Stimulated activated CD4-positive, alpha-beta T cell treated with anti-CD3 and anti-CD28 coated beads, Interleukin-15, amount 100 ng/mL, for 24 hours (primary cell): ENCODE measurements at regions not wholly inside any gene's neighbourhood (a gene's known extent, or its start where the extent isn't known, plus 50 kb on each side); places are given as distances from the start of the nearest gene placed in this dataset.

ENCODE experiments used
- DNase-seq: peaks from one replicate; pipeline ENCODE4 v3.0.0-alpha.2; 2020

DNA sequence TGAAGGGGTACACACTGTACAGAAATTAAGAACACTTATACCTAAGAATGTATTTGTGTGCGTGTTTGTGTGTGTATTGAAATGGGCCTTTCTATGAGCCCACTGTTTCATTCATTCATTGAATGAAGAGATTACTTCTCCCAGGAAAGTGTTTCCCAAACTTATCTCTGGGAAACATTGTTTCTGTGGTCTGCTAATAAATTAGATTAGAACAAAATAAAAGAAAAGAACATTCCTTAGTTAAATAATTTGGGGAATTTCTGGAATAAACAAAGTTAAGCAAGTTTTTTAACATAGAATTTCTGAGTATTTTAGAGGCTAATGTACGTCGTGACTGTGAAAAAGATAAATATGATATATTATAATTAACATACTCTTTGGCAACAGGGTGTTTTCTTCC, 402.4 kb upstream of the CDH11 start:
- DNase-seq: no peak

DNA sequence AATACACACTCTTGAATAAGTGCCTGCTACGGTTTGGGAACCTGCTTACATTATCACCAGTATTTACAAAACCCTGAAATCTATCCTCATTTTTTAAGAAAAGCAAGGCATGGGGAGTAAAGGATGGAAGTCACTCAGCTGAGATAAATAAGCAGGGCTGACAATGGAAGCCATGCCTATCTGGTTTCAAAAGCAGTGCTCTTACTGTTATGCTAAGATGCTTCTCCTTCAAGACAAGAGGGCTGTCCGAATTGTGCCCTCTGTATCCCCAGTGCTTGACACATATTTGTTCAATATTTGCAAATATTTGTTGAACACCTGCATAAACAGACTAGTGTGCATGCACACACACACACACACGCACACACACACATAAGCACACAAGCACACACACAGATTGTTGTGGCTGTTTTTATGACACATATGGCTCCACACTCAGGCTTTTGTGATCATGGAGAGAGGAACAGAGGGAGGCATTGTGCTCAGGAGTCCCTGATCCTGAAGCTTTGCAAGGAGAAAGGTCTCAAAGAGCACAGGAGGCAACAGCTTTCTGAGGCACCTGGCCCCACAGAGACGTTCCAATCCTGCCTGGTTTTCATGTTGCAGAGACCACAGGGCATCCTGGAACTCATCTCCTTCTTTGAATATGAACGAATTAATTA, 401.6 kb upstream of the CDH11 start:
- DNase-seq: no peak

DNA sequence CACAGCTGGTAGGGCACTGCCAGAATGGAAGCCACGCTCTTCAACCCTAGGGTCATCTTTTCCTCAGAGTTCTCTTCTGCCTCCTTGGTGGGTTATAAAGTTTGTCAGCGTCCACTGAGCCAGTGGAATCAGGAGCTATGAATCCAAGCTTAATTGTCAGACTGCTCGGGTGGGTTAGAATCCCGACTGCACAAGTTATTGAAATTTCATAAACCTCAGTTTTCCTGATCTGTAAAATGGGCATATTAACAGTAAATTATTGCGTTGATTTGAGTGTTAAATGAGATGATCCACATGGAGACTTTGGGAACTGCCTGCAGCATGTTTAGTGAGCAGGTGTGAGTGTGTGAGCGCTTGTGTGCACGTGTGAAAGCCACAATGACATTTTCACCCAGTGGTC, 400.5 kb upstream of the CDH11 start:
- DNase-seq: no peak

DNA sequence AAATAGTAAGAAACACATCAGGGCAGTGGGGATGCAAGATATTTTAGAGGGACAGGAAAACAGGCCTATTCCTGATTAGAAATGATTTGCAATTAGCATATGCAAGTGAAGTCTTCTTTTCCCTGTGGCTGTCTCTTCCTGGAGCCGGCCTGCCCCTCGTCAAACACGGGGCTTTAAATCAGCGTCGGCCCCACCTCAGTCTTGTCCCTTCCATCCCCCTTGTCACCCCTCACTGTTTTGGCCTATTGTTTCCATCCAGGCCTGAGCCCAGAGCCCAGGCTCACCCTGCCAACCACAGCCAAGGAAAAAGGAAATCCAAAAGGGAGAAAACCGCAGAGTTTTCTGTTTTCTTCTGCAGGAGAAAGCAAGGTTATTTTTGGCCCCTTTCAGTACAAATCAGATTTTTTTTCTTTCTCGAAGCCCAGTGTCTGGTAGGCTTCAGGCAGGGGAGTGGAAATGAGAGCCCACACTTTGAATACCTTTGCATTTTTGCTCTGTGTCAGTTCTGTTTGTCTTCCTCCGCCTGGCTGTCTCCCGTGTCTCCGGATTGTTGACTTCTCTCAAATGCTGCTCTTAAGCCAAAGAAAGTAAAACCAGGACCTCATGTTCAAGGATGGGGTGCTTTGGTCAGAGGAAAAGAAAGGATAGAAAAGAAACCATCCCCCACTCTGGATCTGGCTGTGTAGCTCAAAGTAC, 399.9 kb upstream of the CDH11 start:
- no peak for DNase-seq

DNA sequence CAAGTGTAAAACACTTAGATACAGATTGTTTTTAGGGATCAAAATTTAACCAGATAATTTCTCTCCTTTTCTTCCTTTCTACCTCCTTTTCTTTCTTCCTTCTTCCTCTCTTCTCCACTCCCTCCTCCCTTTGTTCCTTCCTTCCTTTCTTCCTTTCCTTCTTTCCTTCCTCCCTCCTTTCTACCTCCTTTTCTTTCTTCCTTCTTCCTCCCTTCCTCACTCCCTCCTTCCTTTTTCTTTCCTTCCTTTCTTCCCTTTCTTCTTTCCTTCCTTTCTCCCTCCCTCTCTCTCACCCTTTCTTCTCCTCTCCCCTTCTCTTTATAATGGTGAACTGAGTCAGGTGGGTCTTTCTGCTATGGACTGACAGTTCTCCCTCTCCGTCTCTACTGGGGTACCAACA, 397.5 kb upstream of the CDH11 start:
- no peak for DNase-seq

DNA sequence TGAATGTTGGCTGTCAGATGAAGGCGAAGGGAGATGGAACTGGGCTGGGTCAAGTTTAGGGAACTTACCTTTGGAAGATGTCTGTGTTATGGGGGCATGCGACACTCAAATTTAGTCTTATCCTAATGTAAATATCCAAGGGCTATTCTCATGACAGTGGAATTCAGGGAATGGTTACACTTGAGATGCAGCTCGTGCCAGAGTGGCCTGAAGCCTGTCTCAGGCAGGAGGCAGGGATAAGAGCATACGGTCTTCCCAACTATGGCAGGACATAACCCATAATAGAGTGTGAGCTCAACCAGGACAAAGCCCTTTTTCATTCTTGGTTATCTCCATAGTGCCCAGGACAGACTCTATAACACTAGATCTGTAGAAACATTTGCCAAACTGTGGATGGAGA, 393.3 kb upstream of the CDH11 start:
- no peak for DNase-seq

DNA sequence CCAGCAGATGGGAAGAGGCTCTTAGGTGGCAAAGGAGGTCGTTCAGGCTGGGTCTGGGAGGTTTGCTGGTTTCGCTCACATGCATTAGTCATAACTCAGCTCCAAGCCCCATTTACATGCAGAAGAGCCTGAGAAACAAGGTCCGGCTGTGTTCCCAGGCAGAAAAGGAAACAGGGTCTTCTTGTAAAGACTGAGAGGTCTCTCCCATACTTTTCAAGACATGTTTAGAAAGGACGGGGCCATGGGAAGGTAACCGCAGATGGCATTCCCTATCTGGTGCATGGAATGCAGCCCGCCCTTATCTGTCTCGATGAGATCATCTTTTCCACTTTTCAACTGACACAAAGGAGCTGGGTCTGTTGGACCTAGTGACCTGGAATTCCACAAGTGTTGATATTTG, 389.0 kb upstream of the CDH11 start:
- no peak for DNase-seq

DNA sequence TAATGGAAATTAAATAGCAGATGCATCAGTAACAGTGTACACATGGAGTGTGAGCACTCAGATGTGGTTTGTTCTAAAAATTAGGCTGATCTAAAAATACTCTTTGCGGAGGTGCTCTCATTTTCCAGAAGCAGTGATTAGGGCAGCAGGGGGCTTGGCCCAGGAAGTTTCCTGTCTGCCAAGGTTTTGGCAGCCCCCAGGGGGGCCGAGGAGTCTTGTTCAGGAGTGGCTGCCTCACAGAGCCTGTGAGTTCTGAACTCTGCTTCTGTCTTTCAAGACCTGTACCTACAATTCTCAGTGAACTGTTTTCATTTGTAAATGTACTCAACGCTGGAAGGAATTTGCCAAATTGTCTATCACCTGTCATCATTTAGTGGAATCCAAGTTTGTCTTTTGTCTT, 388.4 kb upstream of the CDH11 start:
- DNase-seq: no peak

DNA sequence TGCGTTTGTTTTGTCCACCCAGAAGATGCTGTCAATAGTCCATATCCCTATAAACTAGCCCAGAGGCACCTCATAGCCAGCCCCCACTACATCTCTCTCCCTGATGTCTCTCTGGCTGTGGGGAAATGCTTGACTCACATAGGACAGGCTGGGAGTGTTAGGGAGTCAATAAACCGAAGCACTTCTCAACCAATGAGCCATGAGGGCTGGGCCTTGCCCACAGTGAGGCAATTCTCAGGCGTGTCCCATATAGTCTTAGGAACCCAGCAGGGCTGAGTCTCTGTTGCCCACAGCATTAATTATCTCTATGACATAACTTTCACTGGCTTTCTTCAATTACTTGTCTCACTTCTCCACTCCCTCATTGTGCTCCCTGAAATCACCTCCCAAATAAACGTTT, 387.3 kb upstream of the CDH11 start:
- DNase-seq: no peak

DNA sequence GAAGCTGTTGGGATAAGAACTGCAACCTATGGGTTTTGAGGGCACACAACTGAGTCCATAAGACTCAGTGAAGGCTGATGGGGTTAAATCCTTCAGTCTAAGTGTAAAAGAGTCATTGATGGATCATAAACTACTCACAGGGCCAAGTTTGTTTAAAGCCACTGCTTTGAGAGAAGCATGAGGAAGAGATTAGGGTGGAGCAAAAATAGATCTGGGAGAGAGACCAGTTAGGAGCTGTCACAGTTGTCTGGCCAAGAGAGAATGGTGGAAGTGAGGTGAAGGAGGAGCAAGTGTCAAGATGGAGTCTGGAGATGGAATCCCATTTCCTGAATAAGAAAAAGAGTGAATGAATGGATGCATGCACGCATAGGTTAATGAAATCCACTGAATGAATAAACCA, 379.1 kb upstream of the CDH11 start:
- no peak for DNase-seq

DNA sequence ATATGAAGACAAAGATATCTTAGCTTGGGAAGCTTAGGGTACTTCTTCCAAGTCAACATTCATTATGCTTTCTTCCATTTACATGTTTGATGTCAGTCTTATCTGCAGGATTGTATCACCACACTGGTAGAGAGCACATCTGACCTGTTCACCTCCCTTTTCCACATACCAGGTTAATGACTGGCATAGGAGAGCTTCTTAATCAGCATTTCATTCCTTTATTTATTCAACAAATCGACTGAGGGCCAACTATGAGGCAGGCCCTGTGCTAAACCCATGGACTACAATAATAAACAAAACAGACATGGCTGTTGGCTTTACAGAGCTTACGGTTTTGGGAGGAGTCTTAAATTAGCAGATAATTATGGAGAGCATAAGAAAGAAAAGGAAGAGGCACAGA, 378.1 kb upstream of the CDH11 start:
- DNase-seq: no peak

DNA sequence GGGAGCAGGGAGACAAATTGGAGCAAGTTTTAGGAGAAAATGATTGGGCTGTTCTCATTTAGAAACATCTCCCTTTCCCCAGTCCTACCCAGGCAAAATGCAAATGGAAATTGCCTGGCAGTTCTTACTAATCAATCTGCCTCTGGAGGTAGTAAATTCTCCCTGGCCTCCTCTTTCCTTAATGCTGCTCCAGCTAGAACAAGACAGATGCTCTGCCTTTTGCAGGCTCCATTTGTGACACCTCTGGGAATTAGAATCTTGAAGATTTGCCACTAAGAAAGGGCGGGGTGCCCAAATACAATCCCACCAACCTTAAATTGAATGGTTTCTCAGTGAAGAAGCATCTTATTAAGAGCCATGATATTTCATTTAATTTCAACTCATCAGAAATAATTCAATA, 377.7 kb upstream of the CDH11 start:
- DNase-seq: no peak

DNA sequence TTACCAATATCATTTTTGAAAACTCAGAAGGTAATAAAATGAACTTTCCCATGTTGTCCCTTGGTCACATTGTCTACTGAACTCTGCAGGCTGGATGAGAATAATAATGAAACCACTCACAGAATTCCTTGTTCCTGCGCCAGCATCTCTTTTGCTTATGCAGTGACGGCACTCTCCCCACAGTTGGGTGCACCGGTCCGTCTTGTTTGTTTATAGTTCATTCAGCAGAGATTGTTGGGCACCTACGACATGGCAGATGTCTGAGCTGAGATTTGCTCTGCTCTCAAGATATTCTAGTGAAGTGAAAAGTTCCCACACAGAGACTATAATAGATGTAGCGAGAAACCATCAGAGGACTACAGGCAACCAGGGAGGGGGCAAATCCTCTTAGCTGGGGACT, 375.7 kb upstream of the CDH11 start:
- no peak for DNase-seq

DNA sequence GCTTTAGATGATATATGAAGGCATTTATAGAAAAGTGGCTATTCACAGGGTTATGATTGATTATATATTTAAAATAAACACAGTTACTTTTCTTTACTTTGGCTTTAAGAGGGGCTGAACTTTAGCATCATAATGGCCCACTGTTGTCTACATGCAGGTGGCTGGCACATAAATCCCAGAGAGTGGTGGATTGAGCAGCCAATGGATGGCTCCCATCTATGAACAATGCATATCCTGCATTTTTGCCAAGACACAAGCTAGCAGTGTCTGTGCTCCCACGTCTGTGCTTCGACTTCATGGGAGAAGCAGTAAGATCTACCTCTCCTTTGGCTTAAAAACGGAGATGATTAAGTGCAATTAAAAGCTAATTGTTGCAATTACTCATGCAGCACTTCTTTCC, 373.2 kb upstream of the CDH11 start:
- no peak for DNase-seq

DNA sequence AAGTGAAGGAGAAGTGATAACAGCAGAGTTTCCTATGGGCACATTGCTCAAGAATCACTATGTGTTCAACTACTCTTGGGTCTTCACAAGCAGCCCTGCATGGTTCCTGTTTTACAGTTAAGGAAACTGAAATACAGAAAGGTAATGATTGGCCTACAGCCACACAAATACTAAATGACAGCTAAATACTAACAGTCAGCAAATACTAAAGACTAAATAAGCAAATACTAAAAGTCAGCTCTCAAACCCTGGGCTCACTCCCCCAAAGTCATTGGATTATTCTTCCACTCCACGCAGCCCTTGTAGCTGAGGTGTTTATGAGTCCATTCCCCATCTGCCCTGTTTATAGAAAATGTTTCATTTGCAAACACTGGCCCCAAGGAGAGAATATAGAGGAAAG, 372.7 kb upstream of the CDH11 start:
- DNase-seq: no peak

DNA sequence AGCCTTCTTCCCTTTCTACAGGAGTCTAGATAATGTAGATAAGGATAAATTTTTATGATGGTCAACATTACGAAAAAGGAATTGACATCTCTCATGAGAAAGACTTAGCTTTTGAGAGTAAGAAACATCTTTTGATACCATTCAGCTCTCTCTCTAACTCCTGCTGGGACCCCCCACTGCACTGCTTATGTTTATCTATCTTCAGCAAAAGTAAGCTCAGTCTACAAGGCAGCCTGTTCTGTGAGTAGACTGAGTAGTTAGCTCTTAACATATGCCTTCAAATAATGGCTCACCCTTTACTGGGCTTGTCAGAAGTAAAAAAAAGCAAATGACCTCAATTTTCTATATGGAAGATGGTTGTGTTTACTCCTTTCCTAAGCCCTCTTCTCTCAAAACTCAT, 372.2 kb upstream of the CDH11 start:
- DNase-seq: no peak

DNA sequence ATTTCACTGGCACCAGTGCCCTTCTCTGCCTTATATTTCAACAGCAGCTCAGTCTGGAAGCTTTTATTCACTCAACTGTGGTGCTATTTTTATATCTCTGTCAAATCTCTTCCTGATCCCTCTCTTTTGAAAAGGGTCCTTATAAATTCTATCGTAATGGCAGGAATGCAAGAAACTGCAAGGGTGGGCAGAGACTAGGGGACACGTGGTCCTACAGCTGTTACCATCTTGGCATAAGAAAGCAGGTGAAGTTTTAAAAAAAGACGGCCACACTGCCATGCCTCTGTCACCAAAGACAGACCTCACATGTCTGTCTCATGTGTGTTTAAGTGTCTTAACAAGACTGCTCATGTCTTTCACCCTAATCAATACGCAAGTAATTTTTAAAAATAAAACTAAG, 368.4 kb upstream of the CDH11 start:
- no peak for DNase-seq

DNA sequence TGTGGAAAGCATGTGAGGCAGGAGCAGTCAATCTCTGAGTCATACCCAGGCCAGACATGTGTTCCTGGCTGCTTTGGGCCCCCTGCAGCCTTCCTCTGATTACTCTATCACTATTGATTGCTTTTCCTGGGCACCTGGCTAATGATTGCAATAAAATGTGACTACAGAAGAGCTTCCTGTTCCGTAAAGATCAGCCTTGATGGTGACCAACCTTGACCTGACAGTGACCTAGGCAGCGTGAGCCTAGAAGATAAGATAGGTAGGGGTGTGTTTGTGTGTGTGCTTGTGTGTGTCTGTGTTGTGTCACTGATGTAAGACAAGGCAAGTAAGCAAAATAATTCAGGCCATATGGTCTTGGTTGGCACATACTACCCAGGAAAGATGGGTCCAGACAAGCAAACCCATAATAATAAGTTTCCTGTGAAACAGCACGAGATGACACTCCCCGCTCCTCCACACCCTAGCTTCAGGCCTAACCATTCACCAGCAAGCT, 367.7 kb upstream of the CDH11 start:
- no peak for DNase-seq

DNA sequence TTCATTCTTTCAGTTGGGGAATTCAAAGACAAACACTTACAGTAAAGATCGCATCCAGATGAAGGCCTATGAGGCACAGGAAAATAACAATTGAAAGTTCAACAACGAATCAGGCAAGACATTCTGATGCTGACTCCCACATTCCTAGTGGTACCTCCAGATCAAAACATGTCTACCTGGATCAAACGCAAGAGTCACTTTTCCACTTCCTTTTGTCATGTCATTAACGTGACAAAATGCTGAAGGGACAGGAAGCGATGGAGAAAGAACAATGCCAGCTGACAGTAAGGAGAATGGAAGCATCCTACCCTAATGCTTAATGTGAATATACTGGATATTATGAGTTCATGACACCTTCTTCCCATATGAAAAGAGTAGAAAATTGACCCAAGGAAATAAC, 365.4 kb upstream of the CDH11 start:
- DNase-seq: no peak

DNA sequence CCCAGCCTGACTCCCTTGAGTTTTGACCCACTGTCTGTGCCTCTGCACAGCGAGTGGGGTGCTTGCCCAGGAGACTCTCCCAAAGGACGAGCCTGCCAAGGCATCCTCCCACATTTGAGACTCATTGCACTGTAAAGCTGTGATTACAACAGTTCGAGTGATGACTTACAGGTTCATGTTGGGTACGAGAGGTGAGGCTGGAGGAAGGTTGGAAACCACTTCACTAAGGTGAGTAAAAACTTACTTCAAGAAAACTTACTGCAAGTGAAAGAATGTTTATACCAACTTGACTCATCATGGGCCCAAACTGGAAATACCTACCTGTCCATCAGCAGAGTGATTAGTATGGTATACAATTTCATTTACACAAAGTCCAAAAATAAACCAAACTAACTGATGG, 360.1 kb upstream of the CDH11 start:
- DNase-seq: no peak

DNA sequence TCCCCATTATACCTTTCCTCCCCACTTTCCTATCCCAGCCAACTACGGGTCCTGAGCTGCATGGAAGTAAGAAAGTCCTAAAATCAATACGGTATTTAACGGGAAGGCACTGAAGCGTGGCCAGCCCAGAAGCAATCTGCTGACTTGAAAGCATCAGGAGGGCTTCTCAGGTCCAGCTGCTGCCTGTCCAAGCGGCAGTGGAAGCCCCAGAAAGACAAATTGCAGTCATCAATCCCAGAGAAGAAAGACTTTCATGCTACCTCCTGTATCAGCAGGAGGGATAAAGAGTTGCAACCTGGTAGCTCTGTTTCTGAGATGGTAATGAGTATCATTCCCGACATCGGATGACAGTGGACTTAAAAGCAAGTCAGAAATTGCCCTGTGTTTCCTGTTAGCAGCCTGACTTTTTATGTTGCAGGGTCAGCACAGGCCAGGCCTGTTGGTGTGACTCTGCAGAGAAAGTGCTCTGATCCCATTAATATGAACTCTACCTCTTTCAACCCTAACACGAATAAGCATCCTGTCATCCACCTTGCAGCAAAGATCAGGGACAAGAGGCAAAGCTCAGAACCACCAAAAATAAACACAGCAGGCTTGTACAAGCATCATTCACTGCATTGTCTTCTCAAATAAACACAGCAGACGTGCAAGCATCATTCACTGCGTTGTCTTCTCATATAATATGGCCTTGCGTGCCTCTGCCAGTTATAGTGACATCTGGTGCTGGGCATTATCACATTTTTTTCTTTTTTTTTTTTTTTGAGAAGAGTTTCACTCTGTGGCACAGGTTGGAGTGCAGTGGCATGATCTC, 358.6 kb upstream of the CDH11 start:
- no peak for DNase-seq

DNA sequence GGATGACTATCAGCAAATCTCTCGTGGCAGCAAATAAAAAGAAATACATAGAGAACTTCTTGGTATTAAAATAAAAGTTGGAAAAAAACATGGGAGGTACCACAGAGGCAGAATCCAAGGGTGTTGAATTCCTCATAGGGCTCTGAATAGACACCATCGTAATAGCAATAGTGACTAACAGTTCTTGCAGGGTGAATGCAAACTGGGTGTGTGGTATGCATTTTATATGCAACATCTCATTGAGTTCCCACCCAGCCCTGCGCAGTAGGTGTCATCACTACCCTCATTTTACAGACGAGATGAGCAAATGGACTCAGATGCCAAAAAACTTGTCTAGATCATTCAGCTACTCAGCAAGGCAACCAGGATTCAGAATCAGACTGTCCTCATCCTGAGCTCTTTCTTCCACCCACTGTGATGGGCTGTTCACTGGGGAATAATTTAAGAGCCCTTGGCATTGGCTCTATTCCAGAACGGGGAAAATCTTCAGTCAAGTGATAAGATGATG, 354.6 kb upstream of the CDH11 start:
- DNase-seq: no peak

DNA sequence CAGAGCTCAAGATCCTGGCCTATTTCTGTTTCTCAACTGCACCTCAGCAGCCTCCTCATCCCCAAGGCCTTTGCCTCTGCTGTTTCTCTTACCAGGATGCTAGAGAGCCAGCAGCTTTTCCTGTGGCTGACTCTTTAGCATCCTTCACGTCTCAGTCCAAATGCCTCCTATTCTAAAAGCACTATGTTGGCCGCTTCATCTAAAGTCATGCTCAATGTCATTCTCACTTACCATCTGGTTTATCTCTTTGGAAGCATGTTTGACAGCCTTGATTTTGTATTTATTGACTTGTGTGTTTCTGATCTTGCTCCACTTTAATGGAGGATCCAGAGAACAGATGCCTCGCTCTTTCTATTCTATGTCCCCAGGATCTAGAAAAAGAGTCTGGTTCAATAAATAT, 351.8 kb upstream of the CDH11 start:
- no peak for DNase-seq

DNA sequence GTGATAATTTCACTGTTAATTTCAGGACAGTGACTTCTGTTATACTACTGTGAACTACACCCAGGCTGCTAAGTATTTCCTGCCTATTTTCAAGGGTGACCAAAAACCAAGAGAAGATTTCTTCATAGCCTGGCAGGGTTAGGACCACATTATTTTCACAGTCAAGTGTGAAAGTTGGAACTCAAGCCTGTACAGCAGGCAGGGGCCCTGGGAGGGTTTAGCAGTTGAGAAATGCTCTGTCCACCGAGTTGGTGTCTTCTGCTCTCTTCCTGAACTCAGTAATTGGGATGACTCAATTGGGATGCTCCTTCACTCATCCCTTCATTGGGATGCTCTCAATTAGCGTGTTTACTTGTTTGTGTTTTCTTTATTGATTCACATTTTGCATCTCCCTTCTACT, 347.3 kb upstream of the CDH11 start:
- DNase-seq: no peak
